ENCODE measurements at regions not wholly inside any gene's neighbourhood (a gene's known extent, or its start where the extent isn't known, plus 50 kb on each side); places are given as distances from the start of the nearest gene placed in this dataset.

DNA sequence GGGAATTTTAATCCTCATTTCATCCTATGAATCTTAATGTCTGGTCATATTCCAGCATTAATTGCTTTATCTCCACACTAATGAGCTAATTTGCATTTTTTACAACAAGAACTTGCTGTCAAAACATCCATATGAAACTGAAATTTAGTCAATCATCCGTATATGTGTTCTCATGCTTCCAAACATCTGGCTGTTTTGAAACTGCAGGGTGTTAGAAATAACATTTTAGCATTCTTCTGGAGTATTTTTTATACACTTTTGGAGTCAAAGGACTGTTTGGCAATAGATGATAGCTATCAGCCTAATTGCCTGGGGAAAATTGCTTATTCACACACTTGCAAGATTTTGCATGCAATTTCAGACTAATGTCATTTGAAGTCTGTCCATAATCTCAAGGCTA is 1639.3 kb downstream of the KCNT2 start:
- intact Hi-C loops (cut with DNase I) = no loop called here
- ATAC-seq (no peak), DNase-seq (no peak)
- no peak overlapping the region for H3K4me3 ChIP-seq
- H3K27ac ChIP-seq = no peak overlapping the region
- H3K4me1 ChIP-seq = no peaks in the 10 kb centered on the region
- no peaks in the 10 kb centered on the region for H3K9me3 ChIP-seq
- TF ChIP-seq, protein P1, sequence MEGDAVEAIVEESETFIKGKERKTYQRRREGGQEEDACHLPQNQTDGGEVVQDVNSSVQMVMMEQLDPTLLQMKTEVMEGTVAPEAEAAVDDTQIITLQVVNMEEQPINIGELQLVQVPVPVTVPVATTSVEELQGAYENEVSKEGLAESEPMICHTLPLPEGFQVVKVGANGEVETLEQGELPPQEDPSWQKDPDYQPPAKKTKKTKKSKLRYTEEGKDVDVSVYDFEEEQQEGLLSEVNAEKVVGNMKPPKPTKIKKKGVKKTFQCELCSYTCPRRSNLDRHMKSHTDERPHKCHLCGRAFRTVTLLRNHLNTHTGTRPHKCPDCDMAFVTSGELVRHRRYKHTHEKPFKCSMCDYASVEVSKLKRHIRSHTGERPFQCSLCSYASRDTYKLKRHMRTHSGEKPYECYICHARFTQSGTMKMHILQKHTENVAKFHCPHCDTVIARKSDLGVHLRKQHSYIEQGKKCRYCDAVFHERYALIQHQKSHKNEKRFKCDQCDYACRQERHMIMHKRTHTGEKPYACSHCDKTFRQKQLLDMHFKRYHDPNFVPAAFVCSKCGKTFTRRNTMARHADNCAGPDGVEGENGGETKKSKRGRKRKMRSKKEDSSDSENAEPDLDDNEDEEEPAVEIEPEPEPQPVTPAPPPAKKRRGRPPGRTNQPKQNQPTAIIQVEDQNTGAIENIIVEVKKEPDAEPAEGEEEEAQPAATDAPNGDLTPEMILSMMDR (IDR thresholded peaks at IDR 0.05) = no peak
- H3K27me3 ChIP-seq = no peaks in the 10 kb centered on the region
- no peaks in the 10 kb centered on the region for H3K36me3 ChIP-seq

DNA sequence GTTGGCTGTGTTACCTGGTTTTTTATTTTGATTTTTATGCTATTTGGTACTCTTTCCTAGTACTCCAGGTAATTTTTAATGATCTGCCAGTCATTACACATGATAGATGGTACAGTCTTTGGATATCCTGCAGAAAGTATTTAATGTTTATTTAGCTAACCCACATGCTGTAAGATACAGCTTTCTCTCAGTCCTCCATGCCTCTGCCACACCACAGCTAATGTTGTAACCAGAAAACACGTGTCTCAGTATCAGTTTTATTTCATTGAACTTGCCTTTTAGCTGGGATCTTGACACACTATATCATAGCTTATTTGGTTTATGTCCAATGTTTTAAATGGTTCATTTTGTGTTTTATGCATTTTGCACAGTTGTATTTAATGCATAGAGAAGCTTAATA is 1648.4 kb downstream of the KCNT2 start:
- no peak overlapping the region for H3K27ac ChIP-seq
- intact Hi-C loops (cut with DNase I) = no loop called here
- TF ChIP-seq, protein P1 (IDR thresholded peaks at IDR 0.05) = no peak
- no peaks in the 10 kb centered on the region for H3K36me3 ChIP-seq
- H3K4me1 ChIP-seq = no peaks in the 10 kb centered on the region
- H3K9me3 ChIP-seq = no peaks in the 10 kb centered on the region
- H3K27me3 ChIP-seq = no peaks in the 10 kb centered on the region
- H3K4me3 ChIP-seq = no peak overlapping the region
- DNase-seq (no peak), ATAC-seq (no peak)

DNA sequence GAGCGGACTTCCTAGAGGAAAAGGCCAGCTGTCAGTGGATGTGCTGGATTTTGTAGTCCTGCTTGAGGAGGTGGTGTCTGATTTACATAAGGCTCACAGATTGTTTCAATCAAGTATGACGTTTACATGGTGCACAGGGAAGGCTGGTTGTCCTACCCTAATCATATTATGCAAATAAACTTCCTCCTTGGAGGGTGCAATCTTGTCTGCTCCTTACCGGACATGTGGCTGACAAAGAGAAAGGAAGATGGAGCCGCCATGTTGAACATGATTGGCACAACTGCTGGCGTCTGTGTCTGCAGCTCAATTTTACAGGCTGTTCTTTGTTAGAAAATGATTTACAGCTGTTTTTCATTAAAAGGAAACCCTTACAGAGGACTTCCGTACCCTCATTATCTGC is 1656.1 kb downstream of the KCNT2 start:
- H3K9me3 ChIP-seq = peaks cover 0 to 9% of the 10 kb centered on the region in 2 donors
- intact Hi-C loops (cut with DNase I) = no loop called here
- no peak overlapping the region for H3K27ac ChIP-seq
- TF ChIP-seq, protein P1 (IDR thresholded peaks at IDR 0.05) = no peak
- ATAC-seq (no peak), DNase-seq (no peak)
- H3K27me3 ChIP-seq = no peaks in the 10 kb centered on the region
- H3K4me1 ChIP-seq = no peaks in the 10 kb centered on the region
- no peak overlapping the region for H3K4me3 ChIP-seq
- H3K36me3 ChIP-seq = no peaks in the 10 kb centered on the region

DNA sequence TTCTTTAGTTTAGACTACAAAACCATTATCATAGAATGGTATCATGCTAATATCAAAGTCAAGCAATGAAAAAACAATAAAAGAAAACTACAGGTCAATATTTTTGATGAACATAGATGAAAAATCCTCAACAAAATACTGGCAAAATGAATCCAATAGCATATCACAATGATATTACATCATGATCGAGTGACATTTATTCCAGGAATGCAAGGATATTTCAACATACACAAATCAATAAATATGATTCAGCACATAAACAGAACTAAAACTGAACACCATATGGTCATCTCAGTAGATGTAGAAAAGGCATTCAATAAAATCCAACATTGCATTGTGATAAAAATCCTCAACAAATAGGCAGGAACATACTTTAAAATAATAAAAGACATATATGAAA is 1657.7 kb downstream of the KCNT2 start:
- Histone ChIP-seq H3K4me3 (no peak overlapping the region), H3K27me3 (no peaks in the 10 kb centered on the region), H3K4me1 (no peaks in the 10 kb centered on the region), H3K36me3 (no peaks in the 10 kb centered on the region), H3K9me3 (peaks cover 0 to 9% of the 10 kb centered on the region in 2 donors), H3K27ac (no peak overlapping the region)
- no peak for DNase-seq
- TF ChIP-seq, protein P1 (IDR thresholded peaks at IDR 0.05) = no peak
- no peak for ATAC-seq
- intact Hi-C loops (cut with DNase I) = no loop called here

DNA sequence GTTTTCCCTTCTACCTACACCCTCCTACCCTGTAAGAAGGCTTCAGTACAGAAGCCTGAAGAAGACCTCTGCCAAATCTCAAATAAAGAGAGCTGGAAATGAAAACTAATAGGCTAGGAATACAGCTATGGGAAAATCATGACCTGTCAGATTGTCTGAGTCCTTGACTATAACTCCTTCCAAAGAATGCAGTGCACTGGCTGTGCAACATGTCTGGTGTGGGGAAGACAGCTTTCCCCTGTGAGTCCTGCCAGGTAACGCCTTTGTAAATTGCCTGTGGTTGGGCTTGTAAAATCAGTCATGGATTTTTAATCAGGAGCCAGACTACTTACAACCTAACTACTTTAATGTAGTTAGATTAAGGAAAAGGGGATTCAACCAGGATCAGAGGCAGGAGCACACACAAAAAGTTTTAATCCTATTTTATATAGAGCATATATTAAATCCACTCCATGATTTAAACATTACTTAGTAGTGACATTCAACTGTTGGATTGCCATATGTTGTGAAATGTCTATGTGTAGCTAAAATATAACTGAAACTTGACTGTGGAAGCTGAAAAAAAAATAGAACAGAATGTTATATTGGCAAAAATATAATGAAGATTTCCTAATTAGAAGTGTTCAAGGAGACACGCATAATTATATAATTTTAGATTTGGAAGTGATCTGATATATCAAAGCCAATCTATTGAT is 1667.8 kb downstream of the KCNT2 start:
- H3K36me3 ChIP-seq = no peaks in the 10 kb centered on the region
- ATAC-seq (no peak), DNase-seq (no peak)
- H3K4me3 ChIP-seq = no peak overlapping the region
- intact Hi-C loops (cut with DNase I) = no loop called here
- TF ChIP-seq, protein P1 (IDR thresholded peaks at IDR 0.05) = no peak
- H3K27ac ChIP-seq = no peak overlapping the region
- H3K9me3 ChIP-seq = peaks cover 0 to 4% of the 10 kb centered on the region in 2 donors
- H3K27me3 ChIP-seq = no peaks in the 10 kb centered on the region
- H3K4me1 ChIP-seq = no peaks in the 10 kb centered on the region

Measured in left lung (tissue), 4 donors.